GM23338 (cell line): ENCODE measurements at regions not wholly inside any gene's neighbourhood (a gene's known extent, or its start where the extent isn't known, plus 50 kb on each side); places are given as distances from the start of the nearest gene placed in this dataset.

ENCODE experiments used
- ATAC-seq: fragments of 200-7000 bp; cut with Tn5 transposase; 3 replicates; pipeline ENCODE4 v1.9.1; 2020
- DNase-seq: peaks from one replicate; pipeline ENCODE4 v3.0.0-alpha.2; 2015; ENCODE audit warnings: low spot score
- H2AFZ ChIP-seq: fragments of 200-600 bp; sonication (generic); 2 replicates; pipeline ENCODE4 v1.8.0; 2016; ENCODE audit warnings: antibody characterized with exemption, mild to moderate bottlenecking, moderate library complexity
- H3F3A ChIP-seq: fragments of 200-600 bp; sonication (generic); replicated peaks from 2 replicates; pipeline ENCODE4 v1.8.0; 2017; ENCODE audit warnings: antibody characterized with exemption, mixed run types, low read depth
- H3K27ac ChIP-seq: fragments of 200-600 bp; sonication (generic); 2 replicates; pipeline ENCODE4 v1.6.1; 2016; ENCODE audit warnings: low read depth
- H3K27me3 ChIP-seq: fragments of 200-600 bp; sonication (generic); 2 replicates; pipeline ENCODE4 v1.8.0; 2016; ENCODE audit warnings: mild to moderate bottlenecking, mixed run types, moderate library complexity; ENCODE audit not compliant: insufficient read depth
- H3K36me3 ChIP-seq: fragments of 200-600 bp; sonication (generic); 2 replicates; pipeline ENCODE4 v1.8.0; 2016; ENCODE audit warnings: mild to moderate bottlenecking; ENCODE audit not compliant: insufficient read depth
- H3K4me1 ChIP-seq: fragments of 200-600 bp; sonication (generic); 2 replicates; pipeline ENCODE4 v1.8.0; 2016; ENCODE audit warnings: mild to moderate bottlenecking, moderate library complexity; ENCODE audit not compliant: insufficient read depth
- H3K4me2 ChIP-seq: fragments of 200-600 bp; sonication (generic); 2 replicates; pipeline ENCODE4 v1.7.1; 2017; ENCODE audit warnings: mixed run types
- H3K4me3 ChIP-seq: fragments of 200-600 bp; sonication (generic); 2 replicates; pipeline ENCODE4 v1.6.1; 2016; ENCODE audit warnings: mixed run types
- H3K79me2 ChIP-seq: fragments of 200-600 bp; sonication (generic); replicated peaks from 2 replicates; pipeline ENCODE4 v1.8.0; 2017; ENCODE audit warnings: mild to moderate bottlenecking; ENCODE audit not compliant: insufficient read depth
- H3K9me2 ChIP-seq: fragments of 200-600 bp; sonication (generic); 2 replicates; pipeline ENCODE4 v1.8.0; 2017; ENCODE audit not compliant: insufficient read depth
- H4K20me1 ChIP-seq: fragments of 200-600 bp; sonication (generic); replicated peaks from 2 replicates; pipeline ENCODE4 v1.8.0; 2017; ENCODE audit warnings: mild to moderate bottlenecking; ENCODE audit not compliant: insufficient read depth
- H3K27ac Mint-ChIP-seq: 2 replicates; pipeline ENCODE4 v1.8.0; 2020; ENCODE audit warnings: inconsistent platforms, mild to moderate bottlenecking, moderate library complexity, mixed read lengths
- H3K27me3 Mint-ChIP-seq: 3 replicates; pipeline ENCODE4 v1.8.0; 2022; ENCODE audit warnings: low read depth, mild to moderate bottlenecking, moderate library complexity, mixed read lengths, inconsistent platforms; ENCODE audit not compliant: insufficient read depth, poor library complexity
- H3K36me3 Mint-ChIP-seq: 3 replicates; pipeline ENCODE4 v1.8.0; 2021; ENCODE audit warnings: low read depth, mild to moderate bottlenecking, inconsistent platforms, moderate library complexity, mixed read lengths
- H3K4me1 Mint-ChIP-seq: 3 replicates; pipeline ENCODE4 v1.8.0; 2020; ENCODE audit warnings: mild to moderate bottlenecking, inconsistent platforms, mixed read lengths
- H3K4me3 Mint-ChIP-seq: 3 replicates; pipeline ENCODE4 v1.8.0; 2021; ENCODE audit warnings: moderate library complexity, mild to moderate bottlenecking, inconsistent platforms, mixed read lengths
- H3K9me3 Mint-ChIP-seq: 3 replicates; pipeline ENCODE4 v1.8.0; 2020; ENCODE audit warnings: moderate library complexity, mild to moderate bottlenecking, inconsistent platforms, mixed read lengths
- CREB1 ChIP-seq: fragments of 250-450 bp; sonication (Bioruptor Pico); IDR thresholded peaks from 2 replicates; pipeline ENCODE4 v1.5.0; 2020; ENCODE audit warnings: low read depth, mild to moderate bottlenecking, moderate library complexity
- CTCF ChIP-seq, 2 experiments: fragments of 200-600 bp in 1 of 2; sonication (generic) in 1 of 2; conservative IDR thresholded peaks; 2 replicates each; pipeline versions ENCODE4 v1.5.1 to v1.6.1; 2016 to 2017; ENCODE audit warnings: antibody characterized with exemption in 2 of 2, low read depth in 2 of 2, mild to moderate bottlenecking in 2 of 2, moderate library complexity in 1 of 2
- ETS1 ChIP-seq: IDR thresholded peaks from 2 replicates; pipeline ENCODE4 v1.6.1; 2016; ENCODE audit warnings: antibody characterized with exemption
- EZH2 ChIP-seq: fragments of 200-600 bp; sonication (generic); IDR thresholded peaks from one replicate; pipeline ENCODE4 v1.8.0; 2017; ENCODE audit warnings: antibody characterized with exemption, mild to moderate bottlenecking, low read depth; ENCODE audit not compliant: unreplicated experiment
- JUNB ChIP-seq: IDR thresholded peaks from one replicate; pipeline ENCODE4 v1.6.1; 2016; ENCODE audit warnings: antibody characterized with exemption; ENCODE audit not compliant: unreplicated experiment
- NANOG ChIP-seq: IDR thresholded peaks from 2 replicates; pipeline ENCODE4 v1.6.1; 2016; ENCODE audit warnings: antibody characterized with exemption, borderline replicate concordance
- REST ChIP-seq: IDR thresholded peaks from one replicate; pipeline ENCODE4 v1.6.1; 2018; ENCODE audit warnings: antibody characterized with exemption; ENCODE audit not compliant: unreplicated experiment
- STAT1 ChIP-seq: IDR thresholded peaks from one replicate; pipeline ENCODE4 v1.6.1; 2016; ENCODE audit warnings: antibody characterized with exemption; ENCODE audit not compliant: unreplicated experiment
- ZNF114 ChIP-seq: fragments of 250-450 bp; sonication (Bioruptor Pico); IDR thresholded peaks from 2 replicates; pipeline ENCODE4 v1.5.0; 2020; ENCODE audit warnings: mild to moderate bottlenecking, moderate library complexity
- ZNF331 ChIP-seq: fragments of 250-450 bp; sonication (Bioruptor Pico); IDR thresholded peaks from 2 replicates; pipeline ENCODE4 v1.5.0; 2020; ENCODE audit warnings: low read depth, mild to moderate bottlenecking, moderate library complexity
- ZNF462 ChIP-seq: fragments of 250-450 bp; sonication (Bioruptor Pico); IDR thresholded peaks from 2 replicates; pipeline ENCODE4 v1.5.0; 2020; ENCODE audit warnings: mild to moderate bottlenecking, moderate library complexity

GRCh38 chr2:21676676-21677075 is 552.9 kb downstream of the TDRD15 start:
- TF ChIP-seq EZH2 = no peak
- no peak for TF ChIP-seq ZNF114
- no peak for TF ChIP-seq STAT1
- TF ChIP-seq ZNF331 = no peak
- no peak for TF ChIP-seq JUNB
- TF ChIP-seq CREB1 (CRISPR knock-in tag) = no peak
- TF ChIP-seq CTCF (conservative IDR thresholded peaks at IDR 0.05; ENCODE audit: low read depth in 2 of 2) = no peak
- TF ChIP-seq NANOG = no peak
- no peak for TF ChIP-seq REST
- TF ChIP-seq ETS1 = no peak
- no peak overlapping the region for H3K4me3 ChIP-seq
- no peaks in the 10 kb centered on the region; the same call in 1 of the 2 replicates for H3K36me3 ChIP-seq
- H3K27me3 ChIP-seq = no peaks in the 10 kb centered on the region
- no peak overlapping the region for H3K4me2 ChIP-seq
- Mint-ChIP-seq H3K27ac (no peak overlapping the region), H3K9me3 (no peaks in the 10 kb centered on the region; the same call in 2 of the 3 replicates), H3K27me3 (no peaks in the 10 kb centered on the region), H3K36me3 (no peaks in the 10 kb centered on the region), H3K4me1 (no peaks in the 10 kb centered on the region), H3K4me3 (no peak overlapping the region)
- H3F3A ChIP-seq = no peaks in the 10 kb centered on the region
- no peak overlapping the region for H3K27ac ChIP-seq
- no peak overlapping the region for H2AFZ ChIP-seq
- H4K20me1 ChIP-seq = no peaks in the 10 kb centered on the region
- no peaks in the 10 kb centered on the region for H3K4me1 ChIP-seq
- H3K9me2 ChIP-seq = 0 out of 2 replicates have a peak, but pooled peaks cover 6% of the 10 kb centered on the region
- no peaks in the 10 kb centered on the region for H3K79me2 ChIP-seq
- no peak for DNase-seq
- ATAC-seq = no peak

- H3K27ac Mint-ChIP-seq = no peak overlapping the region
- no peak for TF ChIP-seq ZNF462 (CRISPR knock-in tag)
Observed at GRCh38 chr2:21683838-21684237, 560.1 kb downstream of the TDRD15 start.

More at GRCh38 chr2:21683838-21684237, 560.1 kb downstream of the TDRD15 start:
- no peaks in the 10 kb centered on the region for H3K27me3 Mint-ChIP-seq
- H3K4me1 Mint-ChIP-seq = no peaks in the 10 kb centered on the region
- Histone ChIP-seq H4K20me1 (no peaks in the 10 kb centered on the region), H3F3A (no peaks in the 10 kb centered on the region), H3K36me3 (no peaks in the 10 kb centered on the region; the same call in 1 of the 2 replicates), H3K4me1 (no peaks in the 10 kb centered on the region), H3K27ac (no peak overlapping the region), H3K4me2 (no peak overlapping the region), H3K9me2 (no peaks in the 10 kb centered on the region), H3K27me3 (no peaks in the 10 kb centered on the region), H3K4me3 (no peak overlapping the region), H2AFZ (no peak overlapping the region), H3K79me2 (no peaks in the 10 kb centered on the region)
- no peak for DNase-seq
- ATAC-seq = no peak
- no peak overlapping the region for H3K4me3 Mint-ChIP-seq
- H3K9me3 Mint-ChIP-seq = no peaks in the 10 kb centered on the region; the same call in 2 of the 3 replicates
- no peaks in the 10 kb centered on the region for H3K36me3 Mint-ChIP-seq
